ENCODE measurements at regions not wholly inside any gene's neighbourhood (a gene's known extent, or its start where the extent isn't known, plus 50 kb on each side); places are given as distances from the start of the nearest gene placed in this dataset.
A peak's percentile ranks its signal among the peaks of the same experiment; 100 is the strongest.

DNA sequence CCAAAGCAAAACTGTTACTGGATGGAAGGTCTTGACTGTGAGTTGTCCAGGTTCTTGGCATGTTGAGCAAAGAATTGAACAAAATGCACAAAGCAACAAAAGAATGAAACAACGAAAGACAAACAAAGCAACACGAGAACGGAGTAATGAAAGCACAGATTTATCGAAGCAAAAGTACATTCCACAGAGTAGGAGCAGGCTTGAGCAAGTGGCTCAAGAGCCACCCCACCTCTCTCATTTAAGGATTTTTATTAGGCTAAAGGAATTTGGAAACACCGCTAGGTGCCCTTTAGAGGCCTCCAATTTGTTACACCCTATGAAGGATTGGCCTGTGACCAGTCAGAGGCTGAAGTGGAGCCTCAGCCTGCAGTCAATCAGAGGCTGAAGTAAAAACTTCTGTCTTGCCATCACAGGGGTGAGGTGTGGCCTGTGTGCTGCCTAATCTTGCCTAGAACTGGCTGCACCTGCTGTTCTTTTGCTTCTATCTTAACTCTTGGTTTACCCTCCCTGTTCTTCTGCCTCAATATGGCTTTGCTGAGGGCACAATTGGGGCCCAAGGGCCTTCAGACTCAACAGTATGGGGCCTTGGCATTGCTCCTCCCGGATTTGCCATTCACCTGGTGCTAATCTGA is 59.4 kb upstream of the FTH1 start:
- DNase-seq = no peak

DNA sequence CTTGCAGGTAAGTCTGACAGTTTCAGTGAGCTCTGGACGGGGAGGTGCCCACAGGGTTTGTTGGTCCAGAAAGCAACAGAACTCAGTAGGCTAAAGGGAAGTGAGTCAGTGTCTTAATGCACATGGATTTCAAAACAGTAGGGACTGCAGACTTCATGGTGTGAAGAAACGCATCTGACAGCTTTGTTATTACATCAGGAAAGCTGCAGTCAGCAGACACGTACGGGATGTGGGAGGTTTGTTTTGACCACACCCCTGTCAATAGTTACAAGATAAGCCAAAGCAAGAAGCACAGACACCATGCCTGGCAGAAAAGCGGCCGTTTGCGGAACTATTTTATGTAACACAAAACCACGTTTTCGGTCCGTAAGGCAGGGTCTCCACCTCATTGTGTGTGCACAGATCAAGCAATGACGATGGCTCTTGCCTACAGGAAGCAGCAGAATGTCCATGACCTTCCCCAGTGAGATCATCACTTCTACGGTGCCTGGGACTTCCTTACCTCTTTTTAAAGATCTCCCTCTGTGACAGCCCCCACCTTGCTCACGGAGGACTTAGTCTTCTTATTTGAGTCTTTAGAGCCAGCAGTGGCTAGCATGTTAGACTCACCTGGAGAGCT is 58.2 kb upstream of the FTH1 start:
- DNase-seq = peak; percentile 93

DNA sequence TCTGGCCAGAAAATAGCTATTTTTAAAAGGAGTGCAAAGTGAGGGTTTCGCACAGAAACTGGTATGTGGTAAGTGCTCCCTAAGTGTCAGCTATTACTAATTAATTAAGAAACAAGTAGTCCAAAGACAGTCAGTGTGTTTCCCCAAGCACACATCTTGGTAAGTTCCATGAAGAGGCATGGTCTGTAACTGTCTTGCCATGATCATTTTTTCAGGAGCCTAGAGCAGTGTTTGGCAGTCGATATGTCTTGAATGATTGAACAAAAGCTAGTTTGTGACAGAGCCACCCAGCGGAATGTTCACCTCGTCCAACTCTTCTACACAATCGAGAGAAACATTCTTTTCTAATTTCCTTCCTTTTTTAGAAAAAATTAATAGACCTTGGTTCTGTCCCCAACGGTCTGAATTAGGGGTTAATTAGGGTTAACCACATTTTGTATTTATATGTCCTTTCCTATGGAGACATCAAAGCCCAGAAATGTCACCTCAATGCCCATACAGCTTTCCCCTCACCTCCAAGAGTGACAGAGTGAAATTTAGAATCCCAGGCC is 57.6 kb upstream of the FTH1 start:
- no peak for DNase-seq

DNA sequence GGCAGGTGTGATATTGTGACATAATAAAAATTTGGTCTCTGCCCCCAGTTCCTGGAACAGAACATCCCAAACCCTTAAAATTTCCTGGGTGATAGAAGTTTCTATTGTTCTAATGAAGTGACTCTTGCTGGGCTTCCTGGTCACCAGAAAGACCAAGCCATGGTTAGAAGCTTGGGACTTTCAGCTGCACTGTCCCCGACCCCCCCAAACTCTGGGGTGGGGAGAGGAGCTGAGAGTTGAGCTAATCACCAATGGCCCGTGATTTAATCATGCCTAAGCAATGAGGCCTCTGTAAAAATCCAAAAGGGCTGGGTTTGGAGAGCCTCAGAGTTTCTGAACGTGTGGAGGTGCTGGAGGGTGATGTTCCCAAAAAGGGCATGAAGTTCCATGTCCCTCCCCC is 54.8 kb upstream of the FTH1 start:
- no peak for DNase-seq

DNA sequence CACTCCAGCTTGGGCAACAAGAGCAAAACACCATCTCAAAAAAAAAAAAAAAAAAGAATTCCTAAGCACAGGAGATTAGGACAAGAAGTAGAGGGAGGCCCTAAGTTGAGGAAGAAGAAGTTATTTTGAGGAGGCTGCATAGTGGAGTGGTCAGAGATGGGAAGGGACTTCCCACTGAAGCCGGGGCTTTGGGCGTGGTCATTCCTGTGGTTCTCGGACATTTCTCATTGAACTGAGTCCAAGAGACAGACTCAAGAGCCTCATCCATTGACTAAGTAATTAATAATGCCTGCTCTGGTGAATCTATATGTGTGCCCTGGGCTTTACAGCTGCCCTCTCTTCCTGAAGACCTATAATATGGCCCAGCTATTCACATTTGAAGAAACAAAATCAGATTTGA is 53.2 kb upstream of the FTH1 start:
- DNase-seq = no peak

DNA sequence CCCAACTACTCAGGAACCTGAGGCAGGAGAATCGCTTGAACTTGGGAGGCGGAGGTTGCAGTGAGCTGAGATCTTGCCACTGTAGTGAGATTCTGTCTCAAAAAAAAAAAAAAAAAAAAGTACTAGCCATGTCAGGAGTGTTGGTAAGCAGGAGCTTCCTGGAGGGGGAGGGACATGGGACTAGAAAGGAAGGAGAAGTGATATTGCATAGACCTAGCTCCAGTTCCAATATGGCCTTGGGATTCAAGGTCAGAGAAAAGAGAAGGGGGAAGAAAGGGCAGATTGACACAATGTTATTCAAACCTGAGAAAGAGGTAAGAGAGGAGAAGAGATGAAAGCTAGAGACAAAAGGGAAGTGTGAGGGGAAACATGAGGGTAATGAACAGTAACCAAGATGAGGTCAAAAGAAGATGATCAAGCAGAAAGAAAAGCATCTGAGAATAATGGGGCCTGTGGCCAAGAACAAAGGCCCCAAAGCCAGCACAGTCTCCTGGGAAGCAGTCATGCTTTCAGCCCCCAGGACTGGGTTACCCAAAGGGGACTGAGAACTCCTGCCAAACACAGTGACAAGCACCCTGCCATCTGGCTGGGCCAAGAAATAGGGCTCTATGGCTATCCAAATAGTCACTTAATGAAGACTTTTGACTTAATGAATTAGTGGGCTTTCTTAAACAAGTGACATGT is 51.7 kb upstream of the FTH1 start:
- no peak for DNase-seq

DNA sequence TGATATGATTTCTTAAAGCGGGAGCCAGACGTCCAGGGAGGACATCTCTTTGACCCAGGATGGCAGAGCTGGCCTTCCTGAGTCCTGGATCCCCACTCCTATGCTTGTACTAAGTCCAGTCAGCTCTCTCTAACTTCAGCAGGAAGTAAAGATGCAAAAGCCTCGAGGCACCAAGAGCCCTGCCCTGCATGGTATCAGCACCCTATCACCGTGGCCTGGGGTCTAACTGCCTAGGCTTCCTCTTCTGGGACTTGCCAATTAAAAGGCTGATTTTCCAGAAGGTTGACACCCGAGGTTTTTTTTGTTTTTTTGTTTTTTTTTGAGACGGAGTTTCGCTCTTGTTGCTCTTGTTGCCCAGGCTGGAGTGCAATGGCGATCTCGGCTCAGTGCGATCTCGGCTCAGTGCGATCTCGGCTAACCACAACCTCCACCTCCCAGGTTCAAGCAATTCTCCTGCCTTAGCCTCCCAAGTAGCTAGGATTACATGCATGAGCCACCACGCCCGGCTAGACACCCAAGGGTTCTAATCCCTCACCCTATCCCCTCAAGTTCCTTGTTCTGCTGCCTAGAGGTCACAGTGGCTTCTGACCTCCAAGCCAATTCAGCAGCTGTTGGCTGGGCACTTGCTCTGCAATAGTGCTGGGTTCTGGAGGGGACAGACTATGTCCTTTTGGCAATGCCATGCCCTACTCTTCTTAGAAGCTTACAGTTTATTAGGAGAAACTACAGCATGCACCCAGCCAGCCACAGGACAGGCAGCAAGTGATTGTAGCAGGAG is 50.6 kb upstream of the FTH1 start:
- no peak for DNase-seq

All from CD4-positive, alpha-beta T cell treated with Interleukin-10 for 1 hour (primary cell).